Skeletal muscle tissue (tissue), 3 donors: ENCODE measurements at regions not wholly inside any gene's neighbourhood (a gene's known extent, or its start where the extent isn't known, plus 50 kb on each side); places are given as distances from the start of the nearest gene placed in this dataset.

Source experiments
- H3K27ac ChIP-seq: one replicate; pipeline ENCODE4 v1.7.0; 2013; ENCODE audit warnings: mild to moderate bottlenecking, low read depth, low read length, inconsistent platforms
- H3K27me3 ChIP-seq, 3 donors: one replicate each; pipeline ENCODE4 v1.7.0; 2013; ENCODE audit warnings: low read length in 3 of 3; ENCODE audit not compliant: control insufficient read depth in 3 of 3, insufficient read depth in 3 of 3
- H3K36me3 ChIP-seq, 3 donors: one replicate each; pipeline ENCODE4 v1.7.0; 2013; ENCODE audit warnings: low read length in 3 of 3; ENCODE audit not compliant: control insufficient read depth in 3 of 3, insufficient read depth in 3 of 3
- H3K4me1 ChIP-seq, 3 donors: one replicate each; pipeline ENCODE4 v1.7.0; 2013; ENCODE audit warnings: low read length in 3 of 3, mild to moderate bottlenecking in 3 of 3; ENCODE audit not compliant: control insufficient read depth in 3 of 3, insufficient read depth in 3 of 3
- H3K4me3 ChIP-seq, 3 donors: one replicate each; pipeline ENCODE4 v1.7.0; 2013; ENCODE audit warnings: low read length in 3 of 3
- H3K9ac ChIP-seq, 3 donors: one replicate each; pipeline ENCODE4 v1.7.0; 2013; ENCODE audit warnings: low read length in 3 of 3, mild to moderate bottlenecking in 3 of 3, moderate library complexity in 2 of 3, low read depth in 1 of 3
- H3K9me3 ChIP-seq, 3 donors: one replicate each; pipeline ENCODE4 v1.7.0; 2013; ENCODE audit warnings: low read length in 3 of 3; ENCODE audit not compliant: control insufficient read depth in 3 of 3
- donor health status: Osteomylitis.

- Histone ChIP-seq H3K4me1 (peaks cover under 1 to 4% (median under 1%) of the 10 kb centered on the region in 3 donors), H3K27ac (no peak overlapping the region), H3K4me3 (no peak overlapping the region), H3K9ac (no peak overlapping the region), H3K9me3 (no peaks in the 10 kb centered on the region), H3K36me3 (no peaks in the 10 kb centered on the region), H3K27me3 (no peaks in the 10 kb centered on the region)
Observed at GRCh38 chr20:19104186-19104585, 108.3 kb upstream of the SLC24A3 start.

DNA sequence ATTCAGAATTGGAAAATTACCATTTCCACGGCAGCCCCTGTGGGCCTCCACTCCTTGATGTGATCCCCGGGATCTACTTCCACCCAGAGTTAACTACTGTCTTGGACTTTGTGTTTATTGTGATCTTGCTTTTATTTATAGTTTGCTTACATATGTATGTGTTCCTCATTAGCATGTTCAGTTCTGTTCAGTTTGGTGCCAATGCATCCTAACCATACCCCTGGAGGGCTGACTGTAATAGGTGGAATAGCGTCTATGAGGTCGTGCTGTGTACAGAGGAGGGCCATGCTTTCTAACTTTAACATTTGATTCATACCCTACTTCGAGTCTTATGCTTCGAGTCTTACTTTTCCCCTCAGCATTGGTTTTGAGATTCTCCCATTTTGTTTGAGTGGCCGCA is 104.3 kb upstream of the SLC24A3 start:
- Histone ChIP-seq H3K9ac (no peak overlapping the region), H3K4me3 (no peak overlapping the region), H3K9me3 (no peaks in the 10 kb centered on the region), H3K36me3 (no peaks in the 10 kb centered on the region), H3K4me1 (peaks cover 3 to 8% (median 5%) of the 10 kb centered on the region in 3 donors), H3K27ac (no peak overlapping the region), H3K27me3 (no peaks in the 10 kb centered on the region)

GRCh38 chr20:19110285-19110684 is 102.2 kb upstream of the SLC24A3 start:
- Histone ChIP-seq H3K27ac (no peak overlapping the region), H3K4me3 (no peak overlapping the region), H3K9ac (no peak overlapping the region), H3K36me3 (no peaks in the 10 kb centered on the region), H3K4me1 (peaks cover 3 to 8% (median 5%) of the 10 kb centered on the region in 3 donors), H3K9me3 (no peaks in the 10 kb centered on the region), H3K27me3 (no peaks in the 10 kb centered on the region)

- H3K27me3 ChIP-seq = no peaks in the 10 kb centered on the region
- no peaks in the 10 kb centered on the region for H3K36me3 ChIP-seq
- peaks cover 3 to 8% (median 5%) of the 10 kb centered on the region in 3 donors for H3K4me1 ChIP-seq
- no peak overlapping the region for H3K9ac ChIP-seq
- H3K4me3 ChIP-seq = no peak overlapping the region
- H3K27ac ChIP-seq = no peak overlapping the region
- H3K9me3 ChIP-seq = no peaks in the 10 kb centered on the region
Observed at GRCh38 chr20:19110881-19111460, 101.5 kb upstream of the SLC24A3 start.

GRCh38 chr20:19112828-19113227 is 99.6 kb upstream of the SLC24A3 start:
- Histone ChIP-seq H3K4me1 (peaks cover 3 to 8% (median 5%) of the 10 kb centered on the region in 3 donors), H3K9me3 (no peaks in the 10 kb centered on the region), H3K27me3 (no peaks in the 10 kb centered on the region), H3K4me3 (no peak overlapping the region), H3K27ac (no peak overlapping the region), H3K36me3 (no peaks in the 10 kb centered on the region), H3K9ac (no peak overlapping the region)

- H3K4me3 ChIP-seq = no peak overlapping the region
- H3K4me1 ChIP-seq = peaks cover 3 to 8% (median 5%) of the 10 kb centered on the region in 3 donors
- no peak overlapping the region for H3K9ac ChIP-seq
- no peaks in the 10 kb centered on the region for H3K9me3 ChIP-seq
- H3K27ac ChIP-seq = no peak overlapping the region
- no peaks in the 10 kb centered on the region for H3K27me3 ChIP-seq
- no peaks in the 10 kb centered on the region for H3K36me3 ChIP-seq
Observed at GRCh38 chr20:19113343-19113930, 99.0 kb upstream of the SLC24A3 start.

DNA sequence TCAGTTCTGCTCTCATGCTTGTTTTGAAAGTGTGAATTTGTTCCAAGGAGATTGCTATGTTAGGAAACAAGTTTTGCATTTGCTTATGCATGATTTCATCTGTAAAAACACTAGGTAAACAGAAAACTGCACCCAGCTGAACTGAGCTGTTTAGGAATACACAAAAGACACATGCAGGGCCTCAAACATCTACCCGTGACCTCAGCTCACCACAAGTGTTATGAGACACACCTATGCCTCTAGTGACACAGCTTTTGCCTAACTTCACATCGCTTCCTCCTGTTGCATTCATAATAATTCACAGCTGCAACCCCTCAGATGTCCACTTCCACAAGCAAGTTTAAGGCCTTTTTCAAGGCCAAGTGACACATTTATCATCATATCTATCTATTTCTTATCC is 98.0 kb upstream of the SLC24A3 start:
- Histone ChIP-seq H3K4me3 (no peak overlapping the region), H3K36me3 (no peaks in the 10 kb centered on the region)

GRCh38 chr20:19115581-19115980 is 96.9 kb upstream of the SLC24A3 start:
- H3K27me3 ChIP-seq = no peaks in the 10 kb centered on the region

More for the DNA sequence above, 98.0 kb upstream of the SLC24A3 start:
- no peak overlapping the region for H3K9ac ChIP-seq
- H3K27me3 ChIP-seq = no peaks in the 10 kb centered on the region
- H3K9me3 ChIP-seq = no peaks in the 10 kb centered on the region
- H3K27ac ChIP-seq = no peak overlapping the region
- H3K4me1 ChIP-seq = peaks cover 3 to 8% (median 5%) of the 10 kb centered on the region in 3 donors

DNA sequence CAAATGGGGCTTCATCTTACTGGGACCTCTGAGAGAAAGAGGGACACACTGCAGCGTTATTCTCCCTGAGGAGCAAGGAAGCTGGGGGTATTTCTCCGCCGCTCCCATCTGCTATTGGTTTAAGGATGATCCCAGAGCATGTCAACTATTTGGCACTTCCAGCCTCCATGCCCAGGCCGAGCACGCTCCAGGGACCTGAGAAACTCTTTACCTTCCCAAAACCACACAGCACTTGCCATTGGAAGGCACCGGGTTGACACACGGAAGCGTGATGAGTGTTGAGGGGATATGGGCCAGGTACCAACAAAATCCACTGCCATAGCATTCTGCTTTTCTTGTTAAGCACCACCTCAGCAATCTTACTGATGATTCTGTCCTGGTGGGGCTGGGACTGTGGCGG is 92.4 kb upstream of the SLC24A3 start:
- Histone ChIP-seq H3K9ac (no peak overlapping the region), H3K4me3 (no peak overlapping the region), H3K36me3 (no peaks in the 10 kb centered on the region), H3K27me3 (no peaks in the 10 kb centered on the region), H3K9me3 (no peaks in the 10 kb centered on the region), H3K27ac (no peak overlapping the region), H3K4me1 (no peaks in the 10 kb centered on the region)

More at GRCh38 chr20:19115581-19115980, 96.9 kb upstream of the SLC24A3 start:
- Histone ChIP-seq H3K27ac (no peak overlapping the region), H3K4me3 (no peak overlapping the region), H3K36me3 (no peaks in the 10 kb centered on the region), H3K9me3 (no peaks in the 10 kb centered on the region), H3K4me1 (peaks cover 3 to 5% (median 5%) of the 10 kb centered on the region in 3 donors), H3K9ac (no peak overlapping the region)

- no peaks in the 10 kb centered on the region for H3K27me3 ChIP-seq
- no peaks in the 10 kb centered on the region for H3K36me3 ChIP-seq
- H3K9me3 ChIP-seq = no peaks in the 10 kb centered on the region
- H3K4me1 ChIP-seq = no peaks in the 10 kb centered on the region
- no peak overlapping the region for H3K9ac ChIP-seq
- H3K4me3 ChIP-seq = no peak overlapping the region
- H3K27ac ChIP-seq = no peak overlapping the region
Observed at GRCh38 chr20:19120569-19120968, 91.9 kb upstream of the SLC24A3 start.
